NAMALWA (cell line): ENCODE measurements at regions not wholly inside any gene's neighbourhood (a gene's known extent, or its start where the extent isn't known, plus 50 kb on each side); places are given as distances from the start of the nearest gene placed in this dataset.

Experiments used
- DNase-seq: peaks from one replicate; pipeline ENCODE4 v3.0.0-alpha.2; 2015; ENCODE audit warnings: low spot score

DNA sequence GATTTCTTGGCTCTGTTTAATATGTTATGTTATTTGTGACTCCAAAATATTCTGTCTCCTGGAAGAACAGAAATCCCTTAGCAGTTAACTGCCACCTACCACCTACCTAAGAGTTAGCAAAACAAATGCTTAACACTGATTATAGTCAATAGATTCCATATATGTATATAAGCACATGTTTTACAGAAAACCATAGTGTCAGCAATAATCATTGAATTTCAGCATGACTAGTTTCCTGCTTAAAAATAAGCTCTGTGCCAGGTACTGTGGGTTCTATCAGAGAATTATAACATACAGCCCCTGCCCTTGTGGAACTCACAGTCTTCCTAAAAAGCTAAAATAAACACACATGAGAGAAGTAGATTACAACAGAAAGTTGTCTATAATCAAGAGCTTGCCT, 561.9 kb upstream of the CAMK1G start:
- DNase-seq, result no peak

DNA sequence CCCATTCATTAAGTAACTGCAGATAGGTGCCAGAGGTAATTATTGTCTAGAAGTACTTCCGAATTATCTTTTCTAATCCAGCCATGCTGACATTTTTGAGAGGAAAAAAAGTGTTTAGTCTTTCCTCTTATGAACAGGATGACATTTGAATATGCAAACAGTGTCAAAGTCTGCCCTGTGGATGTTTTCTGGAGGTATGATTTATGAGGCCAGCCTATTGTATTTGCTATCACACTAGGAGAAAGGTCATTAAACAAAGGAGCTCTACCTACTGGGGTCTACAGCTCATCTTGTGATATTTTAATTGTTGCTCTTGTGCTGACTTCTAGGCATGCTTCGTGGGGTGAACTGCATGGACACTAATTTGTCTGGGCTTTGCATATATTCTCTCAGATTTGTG, 559.7 kb upstream of the CAMK1G start:
- DNase-seq, result no peak

DNA sequence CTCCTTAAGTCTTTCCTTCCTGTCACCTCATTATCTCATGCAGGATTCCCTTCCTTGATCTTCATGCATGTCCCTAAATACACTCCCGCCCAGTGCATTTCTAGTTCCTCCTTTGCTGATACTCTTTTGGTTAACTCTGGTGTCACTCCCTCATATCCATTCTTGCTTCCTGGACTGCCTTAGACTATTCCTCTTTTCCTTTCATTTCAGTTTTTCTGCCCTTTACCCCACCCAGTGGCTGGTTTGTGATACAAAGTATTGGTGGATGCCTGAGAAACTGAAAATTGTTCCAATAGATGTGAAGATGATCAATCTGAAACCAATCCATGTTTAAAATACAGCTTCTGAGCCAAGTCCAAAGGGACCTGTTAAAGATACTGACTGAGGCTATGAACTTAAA, 553.8 kb upstream of the CAMK1G start:
- no peak for DNase-seq

DNA sequence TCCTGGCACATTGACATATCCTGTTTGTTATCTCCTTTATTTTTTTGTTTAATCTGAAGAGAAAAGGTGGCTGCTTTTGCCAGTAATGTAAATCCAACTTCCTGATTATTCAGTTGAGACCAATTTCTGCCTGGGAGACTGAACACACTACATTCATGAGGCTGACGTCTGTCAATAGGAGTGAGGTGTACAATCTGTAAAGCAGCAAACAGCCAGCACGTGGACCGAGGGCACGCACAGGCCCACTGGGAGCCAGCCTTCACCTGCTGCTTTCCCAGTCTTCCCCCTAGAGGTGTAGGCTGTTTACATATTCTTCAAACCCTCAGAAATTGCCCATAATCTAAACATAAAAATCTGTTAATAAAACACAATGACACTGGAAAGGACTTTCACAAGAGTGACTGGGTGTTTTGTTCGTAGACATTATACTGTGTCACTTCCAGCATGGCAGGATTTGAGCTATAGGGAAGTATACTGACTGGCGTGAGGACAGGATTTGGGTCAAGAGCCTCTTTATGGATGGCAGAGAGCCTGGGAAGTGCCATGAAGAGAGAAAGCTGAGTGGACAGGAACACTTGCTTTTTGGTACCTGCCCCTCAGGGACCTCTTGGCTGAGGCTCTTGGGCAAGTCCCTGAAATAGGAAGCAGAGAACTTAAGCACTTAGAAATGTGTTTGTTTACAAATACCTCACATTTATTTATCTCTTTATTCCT, 552.9 kb upstream of the CAMK1G start:
- no peak for DNase-seq

DNA sequence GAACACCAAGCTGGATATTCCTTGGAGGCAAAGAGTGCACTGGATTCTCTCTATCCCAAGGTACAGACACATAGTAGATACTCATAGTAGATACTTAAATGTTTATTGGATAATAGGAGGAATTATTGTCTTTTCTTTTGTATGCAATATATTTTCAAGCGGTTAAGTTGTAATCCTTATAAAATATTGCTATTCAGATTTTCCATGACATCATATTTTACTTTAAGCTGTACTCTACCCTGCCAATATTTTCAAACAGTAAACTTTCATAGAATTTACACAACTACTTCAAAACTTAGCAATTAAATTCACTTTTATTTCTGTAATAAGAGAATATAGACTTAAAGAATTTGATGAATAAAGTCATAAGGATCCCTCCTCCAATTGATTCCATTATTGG, 546.5 kb upstream of the CAMK1G start:
- no peak for DNase-seq

DNA sequence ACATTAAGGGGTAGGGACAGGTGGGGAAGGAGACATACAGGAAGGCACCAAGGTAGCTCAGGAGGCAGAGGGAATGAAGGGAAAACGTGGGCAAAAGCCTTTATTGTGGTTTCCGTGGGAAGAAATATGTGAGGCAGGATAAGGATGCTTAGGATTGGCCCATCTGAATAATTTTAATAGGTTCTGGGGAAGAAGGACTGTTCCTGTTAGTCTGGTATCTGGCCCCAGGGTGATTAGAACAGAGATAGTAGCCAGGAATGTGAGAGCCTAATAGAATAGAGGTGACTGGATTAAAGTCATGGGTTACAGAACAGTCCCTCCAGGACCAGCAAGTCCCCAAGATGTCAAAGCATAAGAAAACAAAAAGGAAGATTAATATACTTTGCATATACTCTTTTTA, 545.2 kb upstream of the CAMK1G start:
- no peak for DNase-seq

DNA sequence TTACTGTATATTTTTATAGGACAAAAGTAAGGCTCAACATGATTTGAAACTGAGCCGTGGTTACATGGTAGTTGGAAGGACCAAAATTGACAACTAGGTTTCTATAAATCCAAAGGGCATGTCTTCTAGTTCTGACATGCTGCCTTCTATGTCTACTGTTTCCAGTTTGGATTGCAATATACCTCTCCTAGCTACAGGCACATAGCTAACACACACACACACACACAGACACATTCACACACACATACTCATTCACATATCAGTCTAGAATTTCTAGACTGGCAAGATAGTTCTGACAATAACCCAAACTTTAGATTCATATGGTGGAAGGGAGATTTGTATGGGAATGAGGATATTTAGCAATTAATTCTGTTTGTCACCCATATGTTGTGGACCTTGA, 544.8 kb upstream of the CAMK1G start:
- DNase-seq, result no peak

DNA sequence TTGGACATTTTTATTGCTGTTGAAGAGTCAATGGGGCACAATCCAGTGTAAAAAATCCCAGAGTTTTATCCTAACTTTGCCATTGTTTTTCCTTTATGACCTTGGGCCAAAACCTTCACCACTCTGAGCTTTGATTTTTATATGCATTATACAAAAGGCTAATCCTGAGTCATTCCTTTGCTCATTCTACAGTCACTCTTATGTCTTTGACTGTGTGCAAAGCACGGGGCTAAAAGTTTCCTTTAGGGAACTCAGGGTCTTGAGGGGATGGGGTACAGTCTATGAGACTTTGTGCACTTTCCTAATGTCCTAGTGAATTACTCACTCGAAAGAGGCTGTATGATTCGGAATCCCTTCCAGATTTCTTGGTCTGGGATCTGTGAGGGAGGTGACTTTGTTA, 543.2 kb upstream of the CAMK1G start:
- no peak for DNase-seq

DNA sequence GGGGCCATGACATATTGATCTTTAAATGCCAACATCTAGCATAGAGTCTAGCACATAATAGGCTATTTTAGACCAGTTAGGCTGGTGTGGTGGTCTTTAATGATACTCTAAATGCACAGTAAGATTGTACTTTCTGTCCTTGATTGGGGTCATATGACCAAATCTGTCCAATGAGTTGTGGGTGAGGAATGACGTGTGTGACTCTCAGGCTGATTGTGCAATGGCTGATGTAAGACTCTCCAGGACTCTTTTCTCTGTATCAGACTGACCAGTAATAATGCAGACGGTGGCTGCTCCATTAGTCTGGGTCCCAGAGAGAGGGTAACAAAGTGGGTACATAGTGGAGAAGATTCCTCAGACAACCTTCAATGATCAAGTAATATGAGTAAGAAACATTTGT, 541.6 kb upstream of the CAMK1G start:
- DNase-seq, result no peak

DNA sequence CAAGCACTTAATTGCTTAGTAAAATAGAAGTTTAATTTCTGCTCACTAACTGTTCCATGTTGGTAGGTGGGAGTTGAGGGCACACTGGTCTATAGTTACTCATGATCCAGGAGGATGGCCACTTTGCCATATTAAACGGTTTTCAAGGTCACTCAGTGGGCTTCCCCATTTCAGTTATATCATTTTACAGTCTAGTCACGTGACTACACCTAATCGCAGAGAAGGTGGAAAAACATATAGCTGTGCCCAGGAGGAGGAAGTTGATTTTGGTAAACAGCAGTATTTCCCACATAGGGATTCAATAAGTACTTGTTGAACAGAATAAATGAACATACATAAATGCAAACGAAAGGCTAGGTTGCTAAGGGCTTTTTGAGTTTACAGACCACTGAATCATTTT, 541.1 kb upstream of the CAMK1G start:
- DNase-seq, result no peak

DNA sequence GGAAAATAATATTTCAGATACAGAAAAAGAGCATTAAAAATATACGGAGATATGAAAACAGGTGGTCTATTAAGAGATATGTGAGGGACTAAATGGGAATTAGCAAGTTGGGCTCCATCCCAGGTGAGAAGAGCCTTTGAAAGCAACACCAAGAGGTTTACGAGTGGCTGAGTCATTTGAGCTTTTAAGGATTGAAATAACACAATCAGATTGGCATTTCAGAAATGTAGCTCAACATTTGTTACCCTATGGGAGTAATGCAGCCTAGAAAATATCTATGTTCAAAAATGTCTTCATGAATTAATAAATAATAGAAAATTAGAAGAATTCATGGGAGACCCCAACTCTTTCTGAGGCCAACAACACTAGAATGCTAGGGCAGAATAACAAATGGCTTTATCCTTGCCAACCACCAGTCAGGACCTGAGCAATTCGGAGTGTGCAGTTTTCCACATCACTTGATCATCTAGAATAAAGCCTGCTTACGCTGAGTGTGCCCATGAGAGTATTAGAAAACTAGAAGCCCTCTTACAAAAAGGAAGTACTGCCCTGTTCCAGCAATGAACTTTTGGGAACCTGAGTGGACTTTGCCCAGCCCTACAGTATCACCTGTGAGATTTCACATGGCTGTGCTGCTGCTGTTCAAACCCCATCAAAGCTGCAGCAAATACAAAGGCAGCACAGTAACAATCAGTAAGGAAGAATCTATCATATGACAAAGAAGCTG, 538.0 kb upstream of the CAMK1G start:
- no peak for DNase-seq

DNA sequence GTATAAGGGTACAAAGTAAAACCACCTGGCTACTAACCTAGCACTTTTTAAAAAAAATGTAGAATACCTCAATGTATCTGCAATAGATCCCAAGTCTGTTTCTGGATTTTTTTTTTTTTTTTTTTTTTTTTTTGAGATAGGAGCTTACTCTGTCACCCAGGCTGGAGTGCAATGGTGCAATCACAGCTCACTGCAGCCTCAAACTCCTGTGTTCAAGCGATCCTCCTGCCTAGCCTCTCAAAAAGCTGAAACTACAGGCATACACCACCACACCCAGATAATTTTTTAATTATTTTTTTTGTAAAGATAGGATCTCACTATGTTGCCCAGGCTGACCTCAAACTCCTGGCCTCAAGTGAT, 537.5 kb upstream of the CAMK1G start:
- DNase-seq, result no peak

DNA sequence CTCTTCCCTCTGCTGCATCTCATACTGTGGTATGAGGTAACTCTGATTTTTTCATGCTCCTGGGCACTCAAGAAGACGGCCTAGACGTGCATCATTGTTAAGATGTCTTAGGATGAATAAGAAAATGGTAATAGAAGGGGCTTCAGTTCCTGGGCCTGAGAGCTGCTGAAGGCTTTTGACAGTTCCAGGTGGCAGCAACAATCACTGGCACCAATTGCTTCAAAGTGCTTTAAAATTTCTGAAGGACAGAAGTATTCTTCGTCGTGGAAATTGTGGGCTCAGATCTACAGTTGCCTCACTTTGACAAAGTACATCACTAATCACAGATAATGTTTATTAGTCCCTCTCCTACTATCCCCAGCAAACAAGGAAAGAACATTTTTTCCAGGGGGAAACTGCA, 536.6 kb upstream of the CAMK1G start:
- DNase-seq, result no peak

DNA sequence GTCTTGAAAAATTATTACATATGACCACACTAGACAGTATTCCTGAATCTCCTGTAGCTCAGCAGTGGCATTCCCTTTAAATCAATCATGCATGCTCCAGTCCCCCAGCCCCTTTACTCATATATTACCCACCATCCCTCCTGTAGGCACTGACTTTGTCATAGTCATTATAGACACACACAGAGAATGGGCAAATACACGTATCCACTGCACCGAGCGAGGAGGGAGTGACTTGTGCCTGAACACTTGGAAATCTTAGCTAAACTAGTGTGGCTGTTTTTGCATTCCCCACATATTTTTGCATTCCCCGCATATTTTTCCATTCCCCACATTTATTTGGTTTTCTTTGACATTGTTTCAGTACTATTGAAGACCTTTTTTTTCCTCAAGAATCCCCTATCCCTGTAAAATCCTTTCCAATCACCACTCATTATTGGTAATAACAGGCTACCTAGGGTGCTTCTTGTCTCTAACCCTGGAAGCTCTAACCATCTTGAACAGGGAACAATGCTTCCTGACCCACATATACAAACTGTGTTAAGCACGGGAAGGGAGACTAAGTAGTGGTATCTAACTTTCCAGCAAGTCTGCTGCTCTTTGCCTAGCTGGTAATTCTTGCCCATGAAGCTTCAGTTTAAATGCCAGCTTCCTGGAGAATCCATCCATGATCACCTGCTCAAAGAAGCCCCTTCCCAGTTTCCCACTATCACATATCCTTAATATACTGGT, 534.4 kb upstream of the CAMK1G start:
- no peak for DNase-seq

DNA sequence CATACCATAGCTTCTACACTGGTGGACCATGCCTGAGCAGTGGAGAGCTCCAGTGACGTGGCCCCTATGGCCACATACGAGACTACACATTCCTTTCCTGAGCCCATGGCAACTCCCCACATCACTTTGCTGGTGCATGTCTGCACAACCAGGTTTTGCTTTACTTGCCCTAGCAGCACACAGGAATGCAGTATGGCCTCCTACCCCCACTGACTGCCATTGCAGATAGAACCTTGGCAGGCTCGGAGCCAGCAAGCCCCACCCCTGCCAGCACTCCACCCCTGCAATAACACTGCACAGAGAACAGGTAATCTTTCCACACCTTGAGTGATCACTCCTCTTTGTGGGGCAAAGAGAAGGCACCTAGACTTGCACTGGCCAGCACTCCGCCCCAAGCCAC, 531.9 kb upstream of the CAMK1G start:
- DNase-seq, result no peak

DNA sequence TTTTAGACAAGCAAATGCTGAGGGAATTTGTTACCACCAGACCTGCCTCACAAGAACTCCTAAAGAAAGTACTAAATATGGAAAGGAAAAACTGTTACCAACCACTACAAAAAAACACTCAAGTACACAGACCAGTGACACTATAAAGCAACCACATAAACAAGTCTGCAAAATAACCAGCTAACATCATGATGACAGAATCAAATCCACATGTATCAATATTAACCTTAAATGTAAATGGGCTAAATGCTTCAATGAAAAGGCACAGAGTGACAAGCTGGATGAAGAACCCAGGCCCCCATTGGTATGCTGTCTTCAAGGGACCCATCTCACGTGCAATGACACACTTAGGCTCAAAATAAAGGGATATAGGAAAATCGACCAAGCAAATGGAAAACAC, 529.9 kb upstream of the CAMK1G start:
- no peak for DNase-seq

DNA sequence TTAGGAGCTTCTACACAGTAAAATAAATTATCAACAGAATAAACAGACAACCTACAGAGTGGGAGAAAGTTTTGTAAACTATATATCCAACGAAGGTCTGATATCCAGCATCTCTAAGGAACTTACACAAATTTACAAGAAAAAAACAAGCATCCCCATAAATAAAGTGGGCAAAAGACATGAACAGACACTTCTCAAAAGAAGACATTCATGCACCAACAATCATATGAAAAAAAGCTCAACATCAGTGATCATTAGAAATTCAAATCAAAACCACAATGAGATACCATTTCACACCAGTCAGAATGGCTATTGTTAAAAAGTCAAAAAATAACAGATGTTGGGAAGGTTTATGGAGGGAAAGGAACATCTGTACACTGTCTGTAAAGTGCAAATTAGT, 526.4 kb upstream of the CAMK1G start:
- no peak for DNase-seq

DNA sequence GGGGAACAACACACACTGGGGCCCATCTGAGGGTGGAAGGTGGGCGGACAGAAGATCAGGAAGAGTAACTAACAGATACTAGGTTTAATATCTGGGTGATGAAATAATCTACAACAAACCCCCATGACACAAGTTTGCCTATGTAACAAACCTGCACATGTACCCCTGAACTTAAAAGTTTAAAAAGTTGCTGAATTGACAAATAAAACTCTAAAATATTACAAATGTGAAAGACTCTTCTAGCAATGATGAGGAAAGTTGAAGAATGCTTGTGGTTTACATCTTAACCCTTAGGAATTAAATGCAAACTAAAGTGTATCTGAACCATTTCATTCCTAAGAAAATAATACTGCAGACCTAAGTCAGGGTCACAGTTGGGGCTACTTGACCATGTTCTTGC, 525.6 kb upstream of the CAMK1G start:
- no peak for DNase-seq

DNA sequence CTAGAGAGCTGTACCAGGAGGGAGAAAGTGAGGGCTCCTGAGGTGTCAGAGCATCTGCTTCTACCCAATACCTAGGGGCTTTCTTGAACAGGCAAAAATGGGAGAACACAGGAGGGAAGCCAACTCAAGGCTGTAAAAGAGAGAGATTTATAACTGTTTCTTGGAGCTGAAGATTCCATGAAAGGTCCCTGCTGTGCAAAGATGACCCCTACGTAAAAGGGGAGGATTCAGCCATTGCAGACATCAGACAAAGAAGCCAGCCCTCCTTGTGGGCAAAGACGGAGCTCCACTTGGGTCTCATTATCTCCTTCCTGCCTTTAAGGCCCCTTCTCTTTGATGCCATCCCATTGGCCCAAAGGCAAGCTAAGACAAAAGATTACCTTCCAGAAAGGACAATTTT, 524.1 kb upstream of the CAMK1G start:
- no peak for DNase-seq

DNA sequence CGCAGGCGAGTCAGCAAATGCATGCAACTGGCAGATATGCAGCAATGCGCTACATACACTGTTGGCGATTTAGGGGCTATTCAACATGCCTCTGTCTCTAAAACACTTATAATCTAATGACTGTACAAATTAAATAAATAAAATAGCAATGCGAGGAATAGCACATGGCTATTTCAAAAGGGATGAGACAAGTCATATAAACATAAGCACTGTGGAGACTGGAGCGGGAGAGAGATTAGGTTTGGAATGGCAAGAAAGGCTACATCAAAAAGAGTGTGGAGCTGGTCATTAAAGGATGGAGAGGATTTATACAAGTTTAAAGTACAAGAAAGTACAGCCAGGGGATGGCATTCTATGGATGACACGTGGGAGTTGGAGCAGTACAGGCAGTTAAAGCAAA, 523.5 kb upstream of the CAMK1G start:
- DNase-seq, result no peak

DNA sequence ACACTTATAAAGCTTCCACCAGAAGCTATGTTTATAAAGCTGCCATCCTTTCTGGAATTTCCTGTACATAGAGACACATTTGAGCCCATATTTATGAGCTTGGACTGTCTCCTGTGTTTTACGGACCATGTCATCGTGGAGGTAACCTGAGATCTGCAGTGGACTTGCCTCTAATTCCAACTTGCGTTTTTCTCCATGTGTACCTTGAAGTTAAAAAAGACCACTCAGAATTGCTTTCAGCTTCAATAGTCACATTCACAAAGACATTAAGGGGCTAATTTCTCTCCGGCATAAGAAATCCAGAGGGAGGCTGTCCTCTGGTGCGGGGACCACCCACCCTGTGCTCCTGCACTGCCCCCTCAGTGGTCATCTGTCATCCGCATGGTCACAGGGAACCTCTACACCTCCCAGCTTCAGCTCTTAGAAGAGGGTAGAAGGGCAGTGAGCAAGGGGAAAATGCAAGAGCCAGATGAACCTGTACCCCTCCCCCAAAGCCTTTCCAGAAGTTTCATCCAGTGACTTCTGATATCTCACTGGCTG, 521.4 kb upstream of the CAMK1G start:
- no peak for DNase-seq

DNA sequence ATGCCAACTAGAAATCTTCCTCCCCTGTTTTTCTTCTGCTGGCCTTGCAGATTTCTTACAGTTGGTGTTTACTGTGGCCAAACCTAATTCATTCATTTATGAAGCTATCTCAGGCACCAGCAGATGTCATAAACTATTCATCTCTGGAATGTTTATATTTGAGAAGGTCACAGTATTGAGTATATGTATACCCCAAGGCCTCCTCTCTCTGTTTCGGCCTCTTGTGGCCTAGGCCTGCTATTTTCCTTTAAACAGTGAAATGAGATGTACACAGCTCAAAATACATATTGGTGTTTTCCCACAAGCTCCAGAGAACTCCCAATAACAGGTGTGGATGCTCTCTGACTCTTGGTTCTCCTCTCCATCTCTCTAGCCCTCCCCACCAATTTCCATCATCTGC, 520.7 kb upstream of the CAMK1G start:
- no peak for DNase-seq
